ENCODE measurements at regions not wholly inside any gene's neighbourhood (a gene's known extent, or its start where the extent isn't known, plus 50 kb on each side); places are given as distances from the start of the nearest gene placed in this dataset.

GRCh38 chr1:94336991-94337390 is 81.2 kb upstream of the ABCD3 start:
- Histone ChIP-seq H3K4me1 (ENCODE audit: control insufficient read depth, extremely low read depth, insufficient read depth, low read length) (peaks cover 3% of the 10 kb centered on the region), H3K9me1 (ENCODE audit: control insufficient read depth, extremely low read depth, insufficient read depth, low read length) (no peaks in the 10 kb centered on the region), H3K36me3 (ENCODE audit: control insufficient read depth in 2 of 2, extremely low read depth in 1 of 2, insufficient read depth in 2 of 2, low read length in 2 of 2) (no peaks in the 10 kb centered on the region), H3K4me2 (ENCODE audit: control insufficient read depth, extremely low read depth, insufficient read depth, low read depth, low read length) (no peak overlapping the region), H2AFZ (ENCODE audit: control insufficient read depth, low read length) (no peak overlapping the region), H3K9ac (ENCODE audit: control insufficient read depth, extremely low read depth, insufficient read depth, low read length) (no peak overlapping the region), H3K27me3 (ENCODE audit: control insufficient read depth, extremely low read depth, insufficient read depth, low read length) (no peaks in the 10 kb centered on the region), H3K79me2 (ENCODE audit: control insufficient read depth, insufficient read depth, low read length) (no peaks in the 10 kb centered on the region), H3K9me3 (ENCODE audit: control insufficient read depth, low read depth, low read length) (no peaks in the 10 kb centered on the region), H4K20me1 (ENCODE audit: control insufficient read depth, extremely low read depth, insufficient read depth, low read length) (no peaks in the 10 kb centered on the region), H3K27ac (ENCODE audit: control insufficient read depth, insufficient read depth, low read length) (no peak overlapping the region), H3K4me3 (ENCODE audit: control insufficient read depth in 2 of 3, extremely low read depth in 1 of 3, insufficient read depth in 2 of 3, low read depth in 1 of 3, low read length in 3 of 3) (no peak overlapping the region)
- DNase-seq (ENCODE audit: low read depth, low spot score) (no peak), FAIRE-seq (no peak)
- dilution Hi-C loops (cut with MboI; ENCODE audit: extremely low pct_ligation_motif_present, low sequenced_read_pairs): no loop called here
- TF ChIP-seq CTCF (optimal IDR thresholded peaks at IDR 0.05 in 1 of 3, IDR thresholded peaks at IDR 0.05 in 1 of 3, conservative IDR thresholded peaks at IDR 0.05 in 1 of 3; ENCODE audit: extremely low read depth in 1 of 3, insufficient read depth in 2 of 3, low read length in 3 of 3) (no peak), EZH2 (IDR thresholded peaks at IDR 0.05; ENCODE audit: low read length) (no peak)

DNA sequence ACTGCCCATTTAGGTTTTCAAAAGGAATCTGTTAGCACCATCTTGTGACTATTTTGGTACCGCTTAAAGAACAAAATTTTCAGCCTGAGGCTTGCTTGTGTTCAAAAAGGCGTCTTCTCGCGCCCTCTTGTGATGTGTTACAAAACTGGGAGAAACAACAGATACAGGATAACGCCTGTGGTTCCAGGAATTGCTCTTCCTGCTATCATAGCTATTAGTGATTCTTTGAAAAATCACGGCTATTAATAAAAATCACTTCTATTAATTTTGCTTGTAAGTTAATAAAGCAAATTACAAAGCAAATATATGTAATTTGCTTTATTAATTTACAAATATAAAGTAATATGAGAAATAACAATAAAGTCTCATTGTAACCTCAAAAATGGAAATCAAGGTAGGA is 82.2 kb upstream of the ABCD3 start:
- no peaks in the 10 kb centered on the region for H3K9me3 ChIP-seq (ENCODE audit: control insufficient read depth, low read depth, low read length)
- DNase-seq (ENCODE audit: low read depth, low spot score): peak; percentile 84
- peak; percentile 96 for FAIRE-seq
- no peaks in the 10 kb centered on the region for H3K9me1 ChIP-seq (ENCODE audit: control insufficient read depth, extremely low read depth, insufficient read depth, low read length)
- no peaks in the 10 kb centered on the region for H3K79me2 ChIP-seq (ENCODE audit: control insufficient read depth, insufficient read depth, low read length)
- peaks cover 3% of the 10 kb centered on the region for H3K4me1 ChIP-seq (ENCODE audit: control insufficient read depth, extremely low read depth, insufficient read depth, low read length)
- H3K9ac ChIP-seq (ENCODE audit: control insufficient read depth, extremely low read depth, insufficient read depth, low read length): no peak overlapping the region
- H3K4me3 ChIP-seq (ENCODE audit: control insufficient read depth in 2 of 3, extremely low read depth in 1 of 3, insufficient read depth in 2 of 3, low read depth in 1 of 3, low read length in 3 of 3): no peak overlapping the region
- H3K27ac ChIP-seq (ENCODE audit: control insufficient read depth, insufficient read depth, low read length): no peak overlapping the region
- no peak overlapping the region for H3K4me2 ChIP-seq (ENCODE audit: control insufficient read depth, extremely low read depth, insufficient read depth, low read depth, low read length)
- H4K20me1 ChIP-seq (ENCODE audit: control insufficient read depth, extremely low read depth, insufficient read depth, low read length): no peaks in the 10 kb centered on the region
- no peaks in the 10 kb centered on the region for H3K27me3 ChIP-seq (ENCODE audit: control insufficient read depth, extremely low read depth, insufficient read depth, low read length)
- TF ChIP-seq CTCF (optimal IDR thresholded peaks at IDR 0.05 in 1 of 3, IDR thresholded peaks at IDR 0.05 in 1 of 3, conservative IDR thresholded peaks at IDR 0.05 in 1 of 3; ENCODE audit: extremely low read depth in 1 of 3, insufficient read depth in 2 of 3, low read length in 3 of 3) (peak; percentile 70 to 96 (median 77)), EZH2 (IDR thresholded peaks at IDR 0.05; ENCODE audit: low read length) (no peak)
- no peak overlapping the region for H2AFZ ChIP-seq (ENCODE audit: control insufficient read depth, low read length)
- H3K36me3 ChIP-seq (ENCODE audit: control insufficient read depth in 2 of 2, extremely low read depth in 1 of 2, insufficient read depth in 2 of 2, low read length in 2 of 2): no peaks in the 10 kb centered on the region
- dilution Hi-C loops (cut with MboI; ENCODE audit: extremely low pct_ligation_motif_present, low sequenced_read_pairs): no loop called here

Measured in keratinocyte (primary cell).